H7 (cell line): ENCODE measurements at regions not wholly inside any gene's neighbourhood (a gene's known extent, or its start where the extent isn't known, plus 50 kb on each side); places are given as distances from the start of the nearest gene placed in this dataset.

Experiments used
- DNase-seq: peaks from one replicate; pipeline ENCODE4 v3.0.0; 2012
- H3K27me3 ChIP-seq: 2 replicates; pipeline ENCODE4 v1.6.0; 2011; ENCODE audit warnings: mild to moderate bottlenecking, low read length; ENCODE audit not compliant: control insufficient read depth, insufficient read depth
- H3K36me3 ChIP-seq: replicated peaks from 2 replicates; pipeline ENCODE4 v1.5.1; 2011; ENCODE audit warnings: low read length; ENCODE audit not compliant: control insufficient read depth, insufficient read depth
- H3K4me3 ChIP-seq: 2 replicates; pipeline ENCODE4 v1.5.1; 2011; ENCODE audit warnings: low read depth, mild to moderate bottlenecking, control low read depth, low read length, moderate library complexity; ENCODE audit not compliant: insufficient read depth

DNA sequence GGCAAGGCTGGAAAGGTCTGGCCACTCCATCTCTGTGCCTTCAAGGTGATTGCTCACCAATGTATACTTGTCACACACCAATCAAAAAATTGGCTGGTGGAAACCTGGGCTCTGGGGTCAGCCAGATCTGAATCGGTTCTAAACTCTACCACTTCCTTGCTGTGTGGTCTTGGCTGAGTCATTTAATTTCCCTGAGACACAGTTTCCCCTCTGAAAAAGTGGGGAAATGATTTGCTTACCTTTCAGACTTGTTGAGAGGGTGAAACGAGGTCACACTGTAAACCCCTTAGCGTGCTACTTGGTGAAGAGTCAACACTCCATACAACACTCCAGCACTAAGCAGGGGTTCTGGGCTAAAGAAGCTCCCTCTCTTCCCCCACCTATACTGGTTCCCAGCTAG, 252.3 kb upstream of the ZIC3 start:
- H3K36me3 ChIP-seq, result no peaks in the 10 kb centered on the region
- no peak overlapping the region for H3K4me3 ChIP-seq
- no peak for DNase-seq
- H3K27me3 ChIP-seq, result no peaks in the 10 kb centered on the region

DNA sequence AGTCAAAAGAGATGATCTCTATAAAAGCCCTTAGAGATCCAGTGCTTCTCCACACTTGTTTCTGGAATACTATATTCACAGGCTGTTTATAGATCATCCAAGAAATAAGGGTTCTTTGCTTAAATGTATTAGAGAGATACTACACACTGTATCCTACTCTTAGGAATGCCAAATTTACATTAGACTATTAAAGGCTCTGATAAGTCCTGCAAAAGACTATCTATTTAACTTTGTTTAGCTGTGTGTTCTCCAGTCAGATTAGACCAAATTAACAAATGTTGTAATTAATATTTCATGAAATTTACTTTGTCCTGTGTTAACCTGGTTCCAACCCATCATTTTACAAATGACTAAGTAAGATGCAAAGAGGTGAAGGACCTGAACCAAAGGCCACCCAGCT, 260.5 kb upstream of the ZIC3 start:
- Histone ChIP-seq H3K27me3 (no peaks in the 10 kb centered on the region), H3K36me3 (no peaks in the 10 kb centered on the region), H3K4me3 (no peak overlapping the region)
- no peak for DNase-seq

DNA sequence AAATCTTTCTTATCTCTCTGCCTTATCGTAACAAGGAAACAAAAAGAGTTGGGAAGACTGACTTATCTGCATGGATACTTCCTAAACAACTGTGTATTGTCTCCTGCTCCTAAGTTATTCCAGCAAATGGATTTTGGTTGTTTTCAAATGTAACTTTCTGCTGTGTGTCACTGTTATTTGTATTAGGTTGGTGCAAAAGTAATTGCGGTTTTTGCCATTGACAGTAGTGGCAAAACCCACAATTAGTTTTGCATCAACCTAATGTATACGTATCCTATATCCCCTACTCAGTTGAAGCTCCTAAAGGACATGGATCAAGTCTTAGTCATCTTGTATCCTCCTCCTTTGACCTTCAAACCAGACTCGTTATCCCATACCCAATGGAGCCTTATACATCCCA, 263.4 kb upstream of the GPR101 start:
- Histone ChIP-seq H3K27me3 (no peaks in the 10 kb centered on the region), H3K36me3 (no peaks in the 10 kb centered on the region), H3K4me3 (no peak overlapping the region)
- DNase-seq, result no peak

DNA sequence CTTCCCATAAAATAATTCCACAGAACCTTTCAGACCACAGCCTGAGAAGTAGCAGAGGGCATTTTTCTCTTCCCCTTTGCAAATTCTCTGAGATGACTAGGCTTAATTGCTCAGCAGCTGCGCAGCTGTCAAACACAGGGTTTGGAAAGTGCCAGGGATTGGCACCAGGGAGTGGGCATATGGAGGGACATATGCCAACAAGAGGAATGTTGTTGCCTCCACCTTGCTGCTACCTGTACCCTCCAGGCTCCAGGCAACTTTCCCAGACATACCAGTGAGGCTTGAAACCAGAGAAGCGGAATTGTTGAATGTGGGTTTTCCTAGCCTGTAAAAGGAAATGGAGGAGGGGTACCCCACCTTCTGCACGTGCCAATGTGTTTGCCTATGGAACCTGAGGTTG, 256.2 kb upstream of the GPR101 start:
- no peaks in the 10 kb centered on the region for H3K27me3 ChIP-seq
- H3K4me3 ChIP-seq, result no peak overlapping the region
- no peak for DNase-seq
- no peaks in the 10 kb centered on the region for H3K36me3 ChIP-seq

DNA sequence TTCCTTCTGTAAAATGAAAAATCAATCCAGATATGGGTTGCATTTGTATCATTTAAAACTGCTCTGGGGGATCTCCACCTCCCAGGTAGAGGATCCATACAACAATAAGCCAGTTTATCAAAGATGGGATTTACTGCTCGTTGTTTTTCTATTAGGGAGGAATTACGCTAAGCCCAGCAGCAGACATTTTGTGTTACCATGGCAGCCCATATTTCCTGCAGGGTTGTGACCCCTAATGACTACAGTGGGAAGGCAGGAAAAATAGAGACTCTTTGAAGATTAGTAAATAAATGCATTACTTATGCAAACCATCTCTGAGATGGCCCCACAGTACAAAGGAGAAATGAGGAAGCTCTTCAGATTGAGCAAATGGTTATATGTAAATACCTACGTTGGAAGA, 253.4 kb upstream of the GPR101 start:
- DNase-seq, result no peak
- Histone ChIP-seq H3K36me3 (no peaks in the 10 kb centered on the region), H3K27me3 (no peaks in the 10 kb centered on the region), H3K4me3 (no peak overlapping the region)

DNA sequence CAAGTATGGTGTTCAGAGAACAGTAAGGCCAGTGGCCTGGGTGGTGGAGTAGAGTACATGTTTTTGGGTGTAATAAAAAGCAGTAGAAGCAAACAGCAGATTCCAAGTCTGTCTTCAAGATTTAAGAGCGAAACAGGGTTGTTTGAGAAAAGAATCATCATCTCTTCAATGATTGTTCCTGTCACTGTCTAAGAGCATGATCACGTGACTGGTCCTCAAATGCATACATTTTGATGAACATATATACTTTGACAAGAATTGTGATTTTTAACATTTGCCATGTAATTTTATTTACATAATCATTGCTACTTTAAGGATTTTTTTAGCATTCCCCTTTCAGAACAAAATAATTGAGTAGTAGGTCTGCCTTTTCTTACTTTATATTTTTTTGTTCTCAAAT, 252.6 kb upstream of the GPR101 start:
- Histone ChIP-seq H3K4me3 (no peak overlapping the region), H3K27me3 (no peaks in the 10 kb centered on the region), H3K36me3 (no peaks in the 10 kb centered on the region)
- no peak for DNase-seq

DNA sequence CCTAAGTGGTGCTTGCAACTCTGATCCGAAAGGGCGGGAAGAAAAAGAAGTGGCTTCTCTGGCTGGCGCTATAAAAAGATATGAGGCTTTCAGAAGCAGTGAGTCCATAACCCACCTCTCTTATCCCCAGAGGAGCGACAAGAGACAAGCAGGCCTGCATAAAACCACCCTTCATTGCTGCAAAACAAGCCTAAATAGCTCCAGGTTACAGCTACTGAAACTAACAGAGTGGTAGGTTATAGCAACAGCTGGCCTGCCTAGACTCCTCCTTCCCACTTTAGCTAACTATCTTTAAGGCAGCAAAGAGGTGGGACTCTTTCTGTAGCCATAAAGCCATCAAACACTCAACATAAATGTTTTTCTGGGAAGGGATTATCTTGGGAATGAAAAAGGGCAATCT, 245.0 kb upstream of the GPR101 start:
- Histone ChIP-seq H3K27me3 (no peaks in the 10 kb centered on the region), H3K36me3 (no peaks in the 10 kb centered on the region), H3K4me3 (no peak overlapping the region)
- no peak for DNase-seq

DNA sequence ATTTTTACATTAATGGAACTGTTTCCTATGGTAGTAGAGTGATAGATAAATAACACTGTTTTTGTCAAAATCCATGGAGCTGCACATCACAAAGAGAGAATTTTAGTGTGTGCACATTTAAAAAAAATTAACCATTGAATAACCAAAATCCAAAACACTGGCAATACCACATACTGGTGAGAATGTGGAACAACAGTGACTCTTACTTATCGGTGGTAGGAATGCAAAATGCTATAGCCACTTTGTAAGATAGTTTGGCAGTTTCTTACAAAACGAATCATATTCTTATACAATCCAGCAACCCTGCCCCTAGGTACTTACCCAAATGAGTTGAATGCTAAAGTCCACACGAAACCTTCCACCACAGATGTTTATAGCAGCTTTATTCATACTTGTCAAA, 229.6 kb upstream of the GPR101 start:
- Histone ChIP-seq H3K27me3 (no peaks in the 10 kb centered on the region), H3K36me3 (no peaks in the 10 kb centered on the region), H3K4me3 (no peak overlapping the region)
- no peak for DNase-seq

DNA sequence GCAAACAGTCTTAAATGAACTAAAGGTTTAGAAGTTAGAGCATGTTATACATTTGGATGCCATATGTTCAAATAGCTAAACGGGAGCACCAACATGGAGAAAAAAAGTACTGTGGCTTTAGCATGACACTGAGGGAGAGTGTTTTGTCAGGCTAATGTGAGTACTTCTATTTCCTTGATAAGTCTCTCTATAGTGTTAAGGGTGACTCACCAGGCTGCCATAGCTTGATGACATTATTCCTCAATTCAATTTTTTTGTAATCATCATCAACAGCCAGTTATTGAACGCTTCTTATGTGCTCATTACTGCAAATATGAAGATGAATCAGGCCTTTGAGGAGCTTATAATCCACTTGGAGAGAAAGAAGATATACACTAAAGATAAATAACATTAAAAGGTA, 211.4 kb upstream of the GPR101 start:
- no peaks in the 10 kb centered on the region for H3K27me3 ChIP-seq
- DNase-seq, result no peak
- H3K36me3 ChIP-seq, result no peaks in the 10 kb centered on the region
- no peak overlapping the region for H3K4me3 ChIP-seq

DNA sequence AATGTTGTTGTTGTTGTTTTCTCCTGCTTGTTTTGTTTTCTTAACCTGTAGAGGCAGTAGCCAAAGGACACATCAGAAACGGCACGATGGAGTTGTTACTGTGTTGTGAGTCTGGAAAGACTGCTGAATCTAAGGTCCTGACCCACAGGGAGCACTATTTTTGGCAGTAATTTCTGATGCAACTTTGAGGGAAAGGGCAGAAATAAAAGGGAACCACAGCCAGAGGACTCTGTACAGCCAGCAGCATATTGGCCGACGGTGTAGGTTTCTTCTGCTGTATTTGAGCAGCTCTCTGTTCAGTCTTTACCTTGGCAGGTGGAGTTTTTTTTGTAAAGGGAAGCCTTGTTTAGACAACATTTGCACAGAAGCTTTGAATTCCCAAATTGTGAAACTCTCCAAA, 203.0 kb upstream of the GPR101 start:
- no peak for DNase-seq
- no peak overlapping the region for H3K4me3 ChIP-seq
- H3K27me3 ChIP-seq, result no peaks in the 10 kb centered on the region
- no peaks in the 10 kb centered on the region for H3K36me3 ChIP-seq

DNA sequence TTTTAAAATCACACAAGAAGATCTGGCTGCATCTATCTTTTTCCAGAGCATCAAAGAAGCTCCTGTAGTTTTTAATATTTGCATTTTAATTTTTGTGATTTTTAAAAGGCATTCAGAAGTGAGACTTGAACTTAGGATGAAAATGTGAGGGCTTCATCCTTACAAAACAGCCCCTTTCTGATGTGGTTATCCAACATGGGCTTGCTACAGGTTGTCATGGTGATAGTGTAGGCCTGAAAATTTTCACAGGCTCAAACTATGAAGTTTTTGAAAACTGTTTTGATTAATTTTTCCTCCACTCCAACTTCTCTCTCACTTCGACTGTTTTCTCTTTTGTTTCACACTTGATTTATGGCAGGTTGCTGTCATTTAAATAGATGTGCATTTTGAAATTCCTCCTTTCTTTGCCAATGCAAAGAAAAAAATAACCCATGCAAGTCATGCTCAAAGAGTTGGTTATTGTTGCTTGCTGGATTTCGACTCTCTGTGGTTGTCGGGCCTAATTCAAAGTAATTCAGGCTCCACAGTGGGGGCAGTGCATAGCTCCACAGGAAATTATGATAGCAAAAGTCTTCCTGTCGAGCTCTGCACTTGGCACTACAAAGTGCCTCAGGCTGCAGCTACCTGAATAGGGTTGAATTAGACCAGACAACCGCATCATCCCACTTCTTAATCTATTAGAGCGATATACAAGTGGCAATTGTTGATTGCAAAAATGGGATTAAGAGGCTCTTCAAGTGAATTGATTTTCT, 201.0 kb upstream of the GPR101 start:
- no peak for DNase-seq
- no peaks in the 10 kb centered on the region for H3K36me3 ChIP-seq
- H3K27me3 ChIP-seq, result no peaks in the 10 kb centered on the region
- no peak overlapping the region for H3K4me3 ChIP-seq

DNA sequence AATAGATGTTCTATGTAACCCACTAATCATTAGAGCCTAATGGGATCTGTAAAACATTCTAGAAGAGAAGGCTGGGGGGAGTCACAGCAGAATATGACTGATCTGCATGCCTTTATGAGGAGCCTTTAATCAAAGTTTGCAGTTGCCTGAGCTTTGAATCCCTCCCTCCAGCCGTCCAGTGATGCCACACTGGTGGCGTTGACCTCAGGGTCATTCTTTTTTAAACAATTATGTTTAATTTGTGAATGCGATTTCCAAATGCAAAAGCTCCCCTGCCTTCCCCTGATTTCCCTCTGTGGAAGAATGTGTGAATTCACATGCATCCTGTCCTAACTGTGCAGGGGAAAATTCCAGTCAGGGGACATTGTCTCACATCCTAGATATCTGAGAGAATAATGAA, 199.7 kb upstream of the GPR101 start:
- Histone ChIP-seq H3K36me3 (no peaks in the 10 kb centered on the region), H3K4me3 (no peak overlapping the region), H3K27me3 (no peaks in the 10 kb centered on the region)
- no peak for DNase-seq

DNA sequence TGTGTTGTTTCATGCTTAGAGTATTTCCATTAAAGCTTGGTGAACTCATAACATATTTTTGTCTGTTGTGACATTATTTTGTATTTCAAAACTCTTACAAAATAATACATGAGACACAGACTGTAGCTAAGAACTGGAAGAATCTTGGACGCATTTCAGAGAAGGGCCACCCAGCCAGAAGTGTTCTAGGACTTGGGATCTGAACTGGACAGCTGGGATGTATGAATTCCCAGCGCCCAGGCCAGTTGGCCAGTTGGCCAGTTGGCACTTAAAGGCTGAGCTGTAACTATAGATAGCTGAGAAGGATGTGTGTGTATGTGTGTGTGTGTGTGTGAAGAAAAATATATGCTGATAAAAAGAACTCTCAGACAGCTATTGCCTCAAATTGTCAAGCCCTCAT, 193.4 kb upstream of the GPR101 start:
- H3K36me3 ChIP-seq, result no peaks in the 10 kb centered on the region
- H3K4me3 ChIP-seq, result no peak overlapping the region
- no peaks in the 10 kb centered on the region for H3K27me3 ChIP-seq
- no peak for DNase-seq

DNA sequence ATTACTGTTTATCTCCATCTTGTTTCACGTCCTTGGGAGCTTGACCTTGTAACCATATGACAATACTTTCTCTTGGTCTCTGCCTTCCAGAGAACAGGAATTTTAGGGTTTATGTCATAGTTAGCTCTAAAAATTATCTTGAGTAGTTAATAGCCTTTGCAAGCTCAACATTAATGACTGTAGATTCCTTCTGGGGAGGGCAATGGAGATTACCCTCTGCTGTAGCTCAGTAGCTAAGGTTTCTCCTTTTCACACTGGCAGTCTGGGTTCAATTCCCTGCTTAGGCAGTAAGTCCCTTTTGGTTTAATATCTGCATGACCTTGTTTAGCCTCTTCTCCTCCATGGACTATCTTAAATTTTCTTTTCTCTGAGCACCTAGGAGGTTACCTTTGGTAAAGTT, 181.7 kb upstream of the GPR101 start:
- DNase-seq, result no peak
- no peaks in the 10 kb centered on the region for H3K36me3 ChIP-seq
- no peak overlapping the region for H3K4me3 ChIP-seq

DNA sequence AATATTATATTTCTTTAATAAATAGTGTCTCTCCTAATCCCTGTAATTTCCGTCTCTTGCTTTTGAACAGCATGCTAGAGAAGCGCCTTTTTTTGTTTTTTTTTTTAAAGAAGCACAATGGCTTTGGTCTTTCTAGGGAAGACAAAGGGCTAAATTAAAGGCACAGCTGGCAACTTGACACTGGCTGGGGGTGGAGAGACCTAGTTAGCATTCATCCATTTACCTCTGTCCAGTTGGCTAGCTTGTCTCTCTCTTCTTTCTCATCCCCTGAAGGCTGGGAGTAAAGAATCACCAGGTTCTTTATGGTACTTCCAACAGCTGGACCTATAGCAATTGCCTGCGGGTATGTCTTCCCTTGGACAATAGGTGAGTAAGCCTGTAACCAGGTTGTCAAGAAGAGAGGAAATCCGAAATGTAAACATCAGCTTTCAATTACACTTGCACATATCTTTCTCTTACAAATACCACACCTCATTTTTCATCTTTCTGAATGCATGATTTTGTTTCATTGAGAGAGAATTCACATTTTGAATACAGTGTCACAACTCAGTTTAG, 178.4 kb upstream of the GPR101 start:
- H3K4me3 ChIP-seq, result no peak overlapping the region
- no peaks in the 10 kb centered on the region for H3K36me3 ChIP-seq

More for the DNA sequence above, 181.7 kb upstream of the GPR101 start:
- H3K27me3 ChIP-seq, result no peaks in the 10 kb centered on the region

DNA sequence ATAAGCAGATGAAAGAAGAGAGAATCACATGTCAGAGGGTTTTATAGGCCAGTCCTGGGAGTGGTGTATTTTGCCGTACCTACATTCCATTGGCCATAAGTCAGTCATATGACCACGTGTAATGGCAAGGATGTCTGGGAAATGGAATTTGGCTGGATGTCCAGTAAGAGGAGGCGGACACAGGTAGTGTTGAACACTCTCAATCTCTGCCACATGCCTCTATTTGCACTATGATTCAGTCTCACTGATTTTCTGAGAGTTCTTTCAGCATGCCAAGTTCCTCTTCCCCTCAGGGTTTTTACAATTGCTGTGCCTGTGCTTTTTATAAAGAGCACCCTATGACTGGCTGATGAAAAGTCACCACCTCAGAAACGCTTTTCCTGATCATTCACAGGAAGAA, 164.2 kb upstream of the GPR101 start:
- H3K27me3 ChIP-seq, result no peaks in the 10 kb centered on the region
- H3K36me3 ChIP-seq, result no peaks in the 10 kb centered on the region
- H3K4me3 ChIP-seq, result no peak overlapping the region
- DNase-seq, result no peak

More for the DNA sequence above, 178.4 kb upstream of the GPR101 start:
- peak; percentile 20 for DNase-seq
- no peaks in the 10 kb centered on the region for H3K27me3 ChIP-seq
